ENCODE measurements at regions not wholly inside any gene's neighbourhood (a gene's known extent, or its start where the extent isn't known, plus 50 kb on each side); places are given as distances from the start of the nearest gene placed in this dataset.
"Not testable (repeated sequence)": the region's sequence is repeated elsewhere in the genome, so short reads cannot be mapped to it uniquely, and the experiment has no call there.

- DNase-seq, result no peak
- H3K9me3 ChIP-seq, result no peaks in the 10 kb centered on the region
- no peaks in the 10 kb centered on the region for H3K27me3 ChIP-seq
- H3K4me1 ChIP-seq, result peaks cover 0 to 6% (median 0%) of the 10 kb centered on the region in 4 donors
- TF ChIP-seq POLR2AphosphoS5 (IDR thresholded peaks at IDR 0.05), result no peak
- no peak for TF ChIP-seq POLR2A (IDR thresholded peaks at IDR 0.05)
- TF ChIP-seq CTCF (IDR thresholded peaks at IDR 0.05), result no peak
- TF ChIP-seq EP300 (IDR thresholded peaks at IDR 0.05), result no peak
- intact Hi-C loops (cut with DNase I; ENCODE audit: low total_unique reads), result no loop called here
- no peaks in the 10 kb centered on the region for H3K36me3 ChIP-seq
- 58 to 74% (median 65%) methylated on average over 7 of the region's 7 CpGs for WGBS, 5 donors
- H3K27ac ChIP-seq, result no peak overlapping the region
- no peak overlapping the region for H3K4me3 ChIP-seq
Observed at GRCh38 chr12:24505366-24506015, 443.4 kb downstream of the BCAT1 start.

DNA sequence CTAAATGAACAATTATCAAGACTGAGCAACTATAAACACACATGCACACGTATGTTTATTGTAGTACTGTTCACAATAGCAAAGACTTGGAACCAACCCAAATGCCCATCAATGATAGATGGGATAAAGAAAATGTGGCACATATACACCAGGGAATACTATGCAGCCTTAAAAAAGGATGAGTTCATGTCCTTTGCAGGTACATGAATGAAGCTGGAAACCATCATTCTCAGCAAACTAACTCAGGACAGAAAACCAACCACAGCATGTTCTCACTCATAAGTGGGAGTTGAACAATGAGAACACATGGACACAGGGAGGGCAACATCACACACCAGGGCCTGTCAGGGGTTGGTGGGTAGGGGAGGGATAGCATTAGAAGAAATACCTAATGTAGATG lies 445.4 kb downstream of the BCAT1 start:
- H3K36me3 ChIP-seq; H3K27ac ChIP-seq; DNase-seq; H3K27me3 ChIP-seq; H3K4me3 ChIP-seq; intact Hi-C loops (cut with DNase I; ENCODE audit: low total_unique reads); H3K9me3 ChIP-seq: not testable (repeated sequence)
- 78 to 95% (median 80%) methylated on average over 1 of the region's 1 CpG for WGBS, 5 donors
- peaks cover 0 to 18% (median 0%) of the 10 kb centered on the region in 4 donors for H3K4me1 ChIP-seq

- Histone ChIP-seq H3K36me3 (no peaks in the 10 kb centered on the region), H3K9me3 (no peaks in the 10 kb centered on the region), H3K27ac (peak overlapping the region in 4 of 5 donors; percentile 4 to 59 (median 34)), H3K4me3 (no peak overlapping the region), H3K27me3 (no peaks in the 10 kb centered on the region), H3K4me1 (peaks cover 0 to 34% (median 2%) of the 10 kb centered on the region in 4 donors)
- intact Hi-C loops (cut with DNase I; ENCODE audit: low total_unique reads), result no loop called here
- TF ChIP-seq EP300 (IDR thresholded peaks at IDR 0.05) (no peak), CTCF (IDR thresholded peaks at IDR 0.05) (no peak), POLR2AphosphoS5 (IDR thresholded peaks at IDR 0.05) (no peak), POLR2A (IDR thresholded peaks at IDR 0.05) (no peak)
- DNase-seq, result no peak
- WGBS, 5 donors, result 39 to 47% (median 42%) methylated on average over 2 of the region's 2 CpGs
Observed at GRCh38 chr12:24500831-24501230, 448.1 kb downstream of the BCAT1 start.

DNA sequence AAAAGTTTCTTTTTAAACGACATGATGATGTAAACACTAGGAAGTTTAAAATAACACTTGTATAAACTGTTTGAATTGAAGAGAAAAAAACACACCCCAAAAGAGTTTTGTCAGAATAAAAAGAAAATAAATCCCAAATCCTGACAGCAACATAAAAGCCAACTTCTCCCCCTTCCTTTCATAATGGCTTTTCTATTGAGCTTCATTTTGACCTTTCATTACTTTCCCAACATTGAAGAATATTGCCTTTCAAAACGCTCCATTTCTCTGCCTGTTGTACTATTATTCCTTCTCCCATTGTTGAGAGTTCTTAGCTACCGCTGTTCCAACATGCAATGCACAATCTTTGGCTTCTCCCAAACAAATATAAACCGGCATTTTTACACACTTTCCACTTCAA lies 448.5 kb downstream of the BCAT1 start:
- no peak for DNase-seq
- H3K27me3 ChIP-seq, result no peaks in the 10 kb centered on the region
- H3K27ac ChIP-seq, result peak overlapping the region in 4 of 5 donors; percentile 4 to 59 (median 34)
- H3K4me1 ChIP-seq, result peaks cover 0 to 35% (median 2%) of the 10 kb centered on the region in 4 donors
- H3K36me3 ChIP-seq, result no peaks in the 10 kb centered on the region
- intact Hi-C loops (cut with DNase I; ENCODE audit: low total_unique reads), result no loop called here
- H3K9me3 ChIP-seq, result no peaks in the 10 kb centered on the region
- TF ChIP-seq POLR2A (IDR thresholded peaks at IDR 0.05) (no peak), POLR2AphosphoS5 (IDR thresholded peaks at IDR 0.05) (no peak), CTCF (IDR thresholded peaks at IDR 0.05) (no peak), EP300 (IDR thresholded peaks at IDR 0.05) (no peak)
- 33 to 45% (median 38%) methylated on average over 4 of the region's 4 CpGs for WGBS, 5 donors
- no peak overlapping the region for H3K4me3 ChIP-seq

Measured in stomach (tissue), 8 donors.